ENCODE measurements at regions not wholly inside any gene's neighbourhood (a gene's known extent, or its start where the extent isn't known, plus 50 kb on each side); places are given as distances from the start of the nearest gene placed in this dataset.

- H3K36me3 ChIP-seq (ENCODE audit: control insufficient read depth in 2 of 2, extremely low read depth in 1 of 2, insufficient read depth in 1 of 2, low read length in 1 of 2): no peaks in the 10 kb centered on the region
- no peaks in the 10 kb centered on the region for H3K27me3 ChIP-seq (replicated peaks in 1 of 2; ENCODE audit: control insufficient read depth in 2 of 2, extremely low read depth in 1 of 2, insufficient read depth in 2 of 2, low read length in 1 of 2)
- H3K4me3 ChIP-seq (ENCODE audit: control insufficient read depth in 1 of 2, extremely low read depth in 1 of 2, low read length in 1 of 2): no peak overlapping the region
- no peaks in the 10 kb centered on the region for H3K4me1 ChIP-seq (ENCODE audit: control insufficient read depth in 1 of 2, extremely low read depth in 1 of 2, insufficient read depth in 2 of 2, low read length in 2 of 2)
- Mint-ChIP-seq H3K27me3 (no peaks in the 10 kb centered on the region), H3K4me1 (no peaks in the 10 kb centered on the region), H3K27ac (no peak overlapping the region), H3K4me3 (no peak overlapping the region), H3K36me3 (no peaks in the 10 kb centered on the region), H3K9me3 (peaks cover 21 to 44% (median 28%) of the 10 kb centered on the region in 3 donors)
- DNase-seq (no peak), ATAC-seq (replicated peaks in 1 of 4) (no peak)
- WGBS (ENCODE audit: insufficient coverage): no CpG with 5 or more reads among the region's 2 CpGs
- ChIA-PET POLR2A (no interaction called here), CTCF (no interaction called here)
- no peaks in the 10 kb centered on the region for H3K9me3 ChIP-seq
- H3K27ac ChIP-seq (ENCODE audit: low read length): no peak overlapping the region
Observed at GRCh38 chr5:24118351-24118750, 526.4 kb downstream of the CDH10 start.

GRCh38 chr5:24135536-24135935 is 509.2 kb downstream of the CDH10 start:
- H3K4me1 ChIP-seq (ENCODE audit: control insufficient read depth in 1 of 2, extremely low read depth in 1 of 2, insufficient read depth in 2 of 2, low read length in 2 of 2): no peaks in the 10 kb centered on the region
- ChIA-PET CTCF (no interaction called here), POLR2A (no interaction called here)
- Mint-ChIP-seq H3K27ac (no peak overlapping the region), H3K4me3 (no peak overlapping the region), H3K9me3 (peaks cover 4 to 19% (median 9%) of the 10 kb centered on the region in 3 donors), H3K36me3 (no peaks in the 10 kb centered on the region), H3K27me3 (no peaks in the 10 kb centered on the region), H3K4me1 (no peaks in the 10 kb centered on the region)
- H3K27ac ChIP-seq (ENCODE audit: low read length): no peak overlapping the region
- H3K4me3 ChIP-seq (ENCODE audit: control insufficient read depth in 1 of 2, extremely low read depth in 1 of 2, low read length in 1 of 2): no peak overlapping the region
- no peaks in the 10 kb centered on the region for H3K36me3 ChIP-seq (ENCODE audit: control insufficient read depth in 2 of 2, extremely low read depth in 1 of 2, insufficient read depth in 1 of 2, low read length in 1 of 2)
- no peaks in the 10 kb centered on the region for H3K9me3 ChIP-seq
- no peak for ATAC-seq (replicated peaks in 1 of 4)
- DNase-seq: no peak
- no peaks in the 10 kb centered on the region for H3K27me3 ChIP-seq (replicated peaks in 1 of 2; ENCODE audit: control insufficient read depth in 2 of 2, extremely low read depth in 1 of 2, insufficient read depth in 2 of 2, low read length in 1 of 2)

GRCh38 chr5:24141046-24141445 is 503.7 kb downstream of the CDH10 start:
- H3K27me3 ChIP-seq (replicated peaks in 1 of 2; ENCODE audit: control insufficient read depth in 2 of 2, extremely low read depth in 1 of 2, insufficient read depth in 2 of 2, low read length in 1 of 2): no peaks in the 10 kb centered on the region
- H3K27me3 Mint-ChIP-seq: no peaks in the 10 kb centered on the region
- H3K27ac ChIP-seq (ENCODE audit: low read length): no peak overlapping the region
- H3K9me3 Mint-ChIP-seq: peaks cover 4 to 21% (median 17%) of the 10 kb centered on the region in 3 donors
- no peaks in the 10 kb centered on the region for H3K36me3 ChIP-seq (ENCODE audit: control insufficient read depth in 2 of 2, extremely low read depth in 1 of 2, insufficient read depth in 1 of 2, low read length in 1 of 2)
- ATAC-seq (replicated peaks in 1 of 4): no peak
- no peak for DNase-seq
- H3K4me1 Mint-ChIP-seq: no peaks in the 10 kb centered on the region
- ChIA-PET CTCF (no interaction called here), POLR2A (no interaction called here)
- no peaks in the 10 kb centered on the region for H3K4me1 ChIP-seq (ENCODE audit: control insufficient read depth in 1 of 2, extremely low read depth in 1 of 2, insufficient read depth in 2 of 2, low read length in 2 of 2)
- no peaks in the 10 kb centered on the region for H3K36me3 Mint-ChIP-seq
- no peak overlapping the region for H3K27ac Mint-ChIP-seq
- WGBS (ENCODE audit: insufficient coverage): 97% methylated on average over 3 of the region's 3 CpGs
- H3K4me3 Mint-ChIP-seq: no peak overlapping the region
- no peak overlapping the region for H3K4me3 ChIP-seq (ENCODE audit: control insufficient read depth in 1 of 2, extremely low read depth in 1 of 2, low read length in 1 of 2)
- H3K9me3 ChIP-seq: peaks cover 2% of the 10 kb centered on the region

- Mint-ChIP-seq H3K36me3 (no peaks in the 10 kb centered on the region), H3K4me1 (no peaks in the 10 kb centered on the region), H3K27ac (no peak overlapping the region), H3K27me3 (no peaks in the 10 kb centered on the region), H3K4me3 (no peak overlapping the region), H3K9me3 (peaks cover 0 to 24% (median 23%) of the 10 kb centered on the region in 3 donors)
- no peaks in the 10 kb centered on the region for H3K36me3 ChIP-seq (ENCODE audit: control insufficient read depth in 2 of 2, extremely low read depth in 1 of 2, insufficient read depth in 1 of 2, low read length in 1 of 2)
- no peaks in the 10 kb centered on the region for H3K27me3 ChIP-seq (replicated peaks in 1 of 2; ENCODE audit: control insufficient read depth in 2 of 2, extremely low read depth in 1 of 2, insufficient read depth in 2 of 2, low read length in 1 of 2)
- H3K27ac ChIP-seq (ENCODE audit: low read length): no peak overlapping the region
- ChIA-PET CTCF (no interaction called here), POLR2A (no interaction called here)
- DNase-seq (no peak), ATAC-seq (replicated peaks in 1 of 4) (no peak)
- no CpG with 5 or more reads among the region's 2 CpGs for WGBS (ENCODE audit: insufficient coverage)
- H3K9me3 ChIP-seq: peaks cover 2% of the 10 kb centered on the region
- no peak overlapping the region for H3K4me3 ChIP-seq (ENCODE audit: control insufficient read depth in 1 of 2, extremely low read depth in 1 of 2, low read length in 1 of 2)
- no peaks in the 10 kb centered on the region for H3K4me1 ChIP-seq (ENCODE audit: control insufficient read depth in 1 of 2, extremely low read depth in 1 of 2, insufficient read depth in 2 of 2, low read length in 2 of 2)
Observed at GRCh38 chr5:24142341-24142740, 502.4 kb downstream of the CDH10 start.

GRCh38 chr5:24145806-24146205 is 499.0 kb downstream of the CDH10 start:
- Histone ChIP-seq H3K4me3 (ENCODE audit: control insufficient read depth in 1 of 2, extremely low read depth in 1 of 2, low read length in 1 of 2) (no peak overlapping the region), H3K36me3 (ENCODE audit: control insufficient read depth in 2 of 2, extremely low read depth in 1 of 2, insufficient read depth in 1 of 2, low read length in 1 of 2) (no peaks in the 10 kb centered on the region), H3K4me1 (ENCODE audit: control insufficient read depth in 1 of 2, extremely low read depth in 1 of 2, insufficient read depth in 2 of 2, low read length in 2 of 2) (no peaks in the 10 kb centered on the region), H3K27me3 (replicated peaks in 1 of 2; ENCODE audit: control insufficient read depth in 2 of 2, extremely low read depth in 1 of 2, insufficient read depth in 2 of 2, low read length in 1 of 2) (no peaks in the 10 kb centered on the region), H3K9me3 (peaks cover 2% of the 10 kb centered on the region), H3K27ac (ENCODE audit: low read length) (no peak overlapping the region)
- Mint-ChIP-seq H3K36me3 (no peaks in the 10 kb centered on the region), H3K4me1 (no peaks in the 10 kb centered on the region), H3K4me3 (no peak overlapping the region), H3K27me3 (no peaks in the 10 kb centered on the region), H3K9me3 (peaks cover 0 to 20% (median 12%) of the 10 kb centered on the region in 3 donors), H3K27ac (no peak overlapping the region)
- POLR2A ChIA-PET: no interaction called here
- ATAC-seq (replicated peaks in 1 of 4): no peak
- CTCF ChIA-PET: no interaction called here
- WGBS (ENCODE audit: insufficient coverage): no CpG with 5 or more reads among the region's 2 CpGs
- no peak for DNase-seq

GRCh38 chr5:24161559-24161958 is 483.2 kb downstream of the CDH10 start:
- ATAC-seq (replicated peaks in 1 of 4) (no peak), DNase-seq (no peak)
- Mint-ChIP-seq H3K27me3 (no peaks in the 10 kb centered on the region), H3K9me3 (peaks cover 15 to 39% (median 33%) of the 10 kb centered on the region in 3 donors), H3K27ac (no peak overlapping the region), H3K36me3 (no peaks in the 10 kb centered on the region), H3K4me3 (no peak overlapping the region), H3K4me1 (no peaks in the 10 kb centered on the region)
- no peaks in the 10 kb centered on the region for H3K27me3 ChIP-seq (replicated peaks in 1 of 2; ENCODE audit: control insufficient read depth in 2 of 2, extremely low read depth in 1 of 2, insufficient read depth in 2 of 2, low read length in 1 of 2)
- H3K9me3 ChIP-seq: no peaks in the 10 kb centered on the region
- H3K27ac ChIP-seq (ENCODE audit: low read length): no peak overlapping the region
- H3K36me3 ChIP-seq (ENCODE audit: control insufficient read depth in 2 of 2, extremely low read depth in 1 of 2, insufficient read depth in 1 of 2, low read length in 1 of 2): no peaks in the 10 kb centered on the region
- no CpG with 5 or more reads among the region's 2 CpGs for WGBS (ENCODE audit: insufficient coverage)
- no peaks in the 10 kb centered on the region for H3K4me1 ChIP-seq (ENCODE audit: control insufficient read depth in 1 of 2, extremely low read depth in 1 of 2, insufficient read depth in 2 of 2, low read length in 2 of 2)
- ChIA-PET POLR2A (interaction anchor here (0.6 to 0.7 kb wide), 3 partner anchors 14 to 51 kb away, joined by 3 to 15 read pairs (median 4); no protein-coding TSS in a partner anchor), CTCF (interaction anchor here in 1 of 2 donors (0.6 kb wide), 1 partner anchor 238 kb away, joined by 4 read pairs; no protein-coding TSS in a partner anchor)
- no peak overlapping the region for H3K4me3 ChIP-seq (ENCODE audit: control insufficient read depth in 1 of 2, extremely low read depth in 1 of 2, low read length in 1 of 2)

GRCh38 chr5:24162343-24162742 is 482.4 kb downstream of the CDH10 start:
- Mint-ChIP-seq H3K36me3 (no peaks in the 10 kb centered on the region), H3K27me3 (no peaks in the 10 kb centered on the region)
- DNase-seq: no peak

More at GRCh38 chr5:24162343-24162742, 482.4 kb downstream of the CDH10 start:
- ChIA-PET POLR2A (interaction anchor here in 1 of 2 donors (0.6 kb wide), 2 partner anchors 13 to 50 kb away, joined by 3 to 4 read pairs; no protein-coding TSS in a partner anchor), CTCF (interaction anchor here in 1 of 2 donors (0.6 kb wide), 1 partner anchor 237 kb away, joined by 4 read pairs; no protein-coding TSS in a partner anchor)
- Histone ChIP-seq H3K27me3 (replicated peaks in 1 of 2; ENCODE audit: control insufficient read depth in 2 of 2, extremely low read depth in 1 of 2, insufficient read depth in 2 of 2, low read length in 1 of 2) (no peaks in the 10 kb centered on the region), H3K36me3 (ENCODE audit: control insufficient read depth in 2 of 2, extremely low read depth in 1 of 2, insufficient read depth in 1 of 2, low read length in 1 of 2) (no peaks in the 10 kb centered on the region), H3K4me3 (ENCODE audit: control insufficient read depth in 1 of 2, extremely low read depth in 1 of 2, low read length in 1 of 2) (no peak overlapping the region), H3K27ac (ENCODE audit: low read length) (no peak overlapping the region), H3K4me1 (ENCODE audit: control insufficient read depth in 1 of 2, extremely low read depth in 1 of 2, insufficient read depth in 2 of 2, low read length in 2 of 2) (no peaks in the 10 kb centered on the region), H3K9me3 (no peaks in the 10 kb centered on the region)
- Mint-ChIP-seq H3K27ac (no peak overlapping the region), H3K9me3 (peaks cover 10 to 35% (median 34%) of the 10 kb centered on the region in 3 donors), H3K4me3 (no peak overlapping the region), H3K4me1 (no peaks in the 10 kb centered on the region)
- ATAC-seq (replicated peaks in 1 of 4): no peak
